ENCODE measurements at regions not wholly inside any gene's neighbourhood (a gene's known extent, or its start where the extent isn't known, plus 50 kb on each side); places are given as distances from the start of the nearest gene placed in this dataset.

DNA sequence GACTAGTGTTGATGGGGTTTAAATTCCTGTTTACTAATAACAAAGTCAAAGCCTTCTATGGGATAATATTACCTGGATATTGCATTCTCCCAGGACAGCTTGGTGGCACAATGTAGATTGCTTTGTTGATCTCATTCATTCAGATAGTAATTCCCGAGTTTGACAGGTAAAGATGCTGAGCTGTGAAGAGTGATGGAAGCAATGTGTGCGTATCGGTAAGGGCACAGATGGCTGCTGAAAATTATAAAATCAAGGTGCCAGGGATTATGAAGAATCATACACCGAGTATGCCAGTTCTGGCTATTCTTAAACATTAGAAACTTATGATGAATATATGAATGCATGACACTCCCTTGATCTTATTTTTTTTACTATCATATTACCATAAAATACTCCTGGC lies 100.6 kb upstream of the CNTNAP4 start:
- intact Hi-C loops (cut with DNase I): no loop called here
- Histone ChIP-seq H3K27me3 (no peaks in the 10 kb centered on the region), H3K4me1 (no peaks in the 10 kb centered on the region), H3K27ac (no peak overlapping the region), H3K4me3 (no peak overlapping the region), H3K36me3 (no peaks in the 10 kb centered on the region), H3K9me3 (no peaks in the 10 kb centered on the region)
- DNase-seq (ENCODE audit: extremely low spot score in 2 of 2): no peak
- TF ChIP-seq, protein P1, sequence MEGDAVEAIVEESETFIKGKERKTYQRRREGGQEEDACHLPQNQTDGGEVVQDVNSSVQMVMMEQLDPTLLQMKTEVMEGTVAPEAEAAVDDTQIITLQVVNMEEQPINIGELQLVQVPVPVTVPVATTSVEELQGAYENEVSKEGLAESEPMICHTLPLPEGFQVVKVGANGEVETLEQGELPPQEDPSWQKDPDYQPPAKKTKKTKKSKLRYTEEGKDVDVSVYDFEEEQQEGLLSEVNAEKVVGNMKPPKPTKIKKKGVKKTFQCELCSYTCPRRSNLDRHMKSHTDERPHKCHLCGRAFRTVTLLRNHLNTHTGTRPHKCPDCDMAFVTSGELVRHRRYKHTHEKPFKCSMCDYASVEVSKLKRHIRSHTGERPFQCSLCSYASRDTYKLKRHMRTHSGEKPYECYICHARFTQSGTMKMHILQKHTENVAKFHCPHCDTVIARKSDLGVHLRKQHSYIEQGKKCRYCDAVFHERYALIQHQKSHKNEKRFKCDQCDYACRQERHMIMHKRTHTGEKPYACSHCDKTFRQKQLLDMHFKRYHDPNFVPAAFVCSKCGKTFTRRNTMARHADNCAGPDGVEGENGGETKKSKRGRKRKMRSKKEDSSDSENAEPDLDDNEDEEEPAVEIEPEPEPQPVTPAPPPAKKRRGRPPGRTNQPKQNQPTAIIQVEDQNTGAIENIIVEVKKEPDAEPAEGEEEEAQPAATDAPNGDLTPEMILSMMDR (IDR thresholded peaks at IDR 0.05): no peak
- no peak for TF ChIP-seq POLR2AphosphoS5 (IDR thresholded peaks at IDR 0.05; ENCODE audit: insufficient read depth in 1 of 2, low read depth in 1 of 2)
- TF ChIP-seq POLR2A (IDR thresholded peaks at IDR 0.05): no peak

DNA sequence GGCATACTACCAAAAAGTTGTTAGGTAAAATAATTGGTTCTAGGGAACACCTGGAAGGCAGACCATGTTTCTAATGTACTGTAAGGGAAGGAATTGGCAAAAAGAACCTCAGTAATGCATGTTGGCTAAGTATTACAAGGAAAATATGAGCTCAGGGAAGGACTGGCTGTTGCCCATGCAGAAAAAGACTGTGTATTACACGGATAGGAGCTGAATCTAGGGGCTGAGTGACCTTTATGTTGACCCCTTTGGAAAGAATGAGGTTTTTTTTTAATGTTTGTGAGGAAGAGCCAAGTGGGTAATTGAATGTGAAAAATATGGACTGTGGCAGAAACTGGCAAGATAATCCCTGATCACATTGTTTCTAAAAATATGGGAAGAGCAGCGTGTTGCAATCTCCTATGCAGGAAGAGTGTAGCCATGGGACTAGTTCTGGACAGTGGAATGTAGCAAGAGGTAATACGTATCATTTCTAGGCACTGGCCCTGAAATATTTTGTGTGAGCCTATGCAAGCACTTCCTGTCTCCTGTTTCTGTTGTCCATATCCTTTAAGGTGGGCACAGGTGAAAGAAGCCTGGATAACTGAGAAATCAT lies 95.1 kb upstream of the CNTNAP4 start:
- H3K9me3 ChIP-seq: no peaks in the 10 kb centered on the region
- no peaks in the 10 kb centered on the region for H3K27me3 ChIP-seq
- DNase-seq (ENCODE audit: extremely low spot score in 2 of 2): no peak
- no peak overlapping the region for H3K27ac ChIP-seq
- no peaks in the 10 kb centered on the region for H3K4me1 ChIP-seq
- intact Hi-C loops (cut with DNase I): no loop called here
- TF ChIP-seq POLR2AphosphoS5 (IDR thresholded peaks at IDR 0.05; ENCODE audit: insufficient read depth in 1 of 2, low read depth in 1 of 2): no peak
- TF ChIP-seq, protein P1 (IDR thresholded peaks at IDR 0.05): no peak
- TF ChIP-seq POLR2A (IDR thresholded peaks at IDR 0.05): no peak
- H3K4me3 ChIP-seq: no peak overlapping the region
- no peaks in the 10 kb centered on the region for H3K36me3 ChIP-seq

DNA sequence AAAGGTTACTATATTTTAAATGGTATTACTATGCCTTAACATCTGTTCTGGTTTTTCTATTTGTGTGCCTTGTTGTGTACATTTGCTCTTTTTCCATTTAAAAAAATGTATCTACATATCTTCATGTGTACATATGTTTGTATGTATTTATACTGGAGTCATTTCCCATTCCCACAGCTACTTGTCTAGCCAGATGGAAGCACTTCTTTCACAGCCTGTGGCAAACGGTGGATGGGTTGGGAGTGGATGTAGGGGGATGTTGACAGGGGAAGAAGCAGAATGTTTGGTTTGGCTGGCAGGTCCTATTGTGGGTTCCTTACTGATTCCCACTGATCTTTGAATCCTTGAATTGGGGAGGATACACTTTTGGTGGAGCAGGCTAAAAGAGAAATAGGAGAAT lies 93.6 kb upstream of the CNTNAP4 start:
- Histone ChIP-seq H3K27ac (no peak overlapping the region), H3K9me3 (no peaks in the 10 kb centered on the region), H3K27me3 (no peaks in the 10 kb centered on the region), H3K4me3 (no peak overlapping the region), H3K4me1 (no peaks in the 10 kb centered on the region), H3K36me3 (no peaks in the 10 kb centered on the region)
- DNase-seq (ENCODE audit: extremely low spot score in 2 of 2): no peak
- TF ChIP-seq POLR2AphosphoS5 (IDR thresholded peaks at IDR 0.05; ENCODE audit: insufficient read depth in 1 of 2, low read depth in 1 of 2): no peak
- TF ChIP-seq, protein P1 (IDR thresholded peaks at IDR 0.05): no peak
- no peak for TF ChIP-seq POLR2A (IDR thresholded peaks at IDR 0.05)
- intact Hi-C loops (cut with DNase I): no loop called here

DNA sequence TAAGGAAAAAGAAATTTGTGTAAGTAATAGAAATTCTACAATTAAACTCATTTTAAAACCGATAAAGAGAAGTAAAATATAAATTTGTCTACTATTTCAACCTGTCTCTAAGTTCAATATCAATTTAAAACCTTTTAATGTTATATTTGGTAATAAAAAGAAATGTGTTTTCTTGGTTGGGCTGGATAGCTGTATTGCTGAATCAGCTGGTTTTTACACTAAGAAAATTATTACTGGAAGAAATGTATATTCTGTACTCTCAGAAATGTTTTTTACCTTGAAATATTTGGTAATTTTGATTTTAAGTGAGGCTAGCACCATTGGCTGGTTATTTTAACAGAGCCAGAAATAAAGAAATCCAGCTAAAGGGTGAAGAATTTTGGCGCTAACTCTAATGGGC lies 87.1 kb upstream of the CNTNAP4 start:
- no peaks in the 10 kb centered on the region for H3K36me3 ChIP-seq
- peaks cover 14% of the 10 kb centered on the region for H3K4me1 ChIP-seq
- H3K27ac ChIP-seq: no peak overlapping the region
- no peak overlapping the region for H3K4me3 ChIP-seq
- TF ChIP-seq, protein P1 (IDR thresholded peaks at IDR 0.05): no peak
- TF ChIP-seq POLR2A (IDR thresholded peaks at IDR 0.05) (no peak), POLR2AphosphoS5 (IDR thresholded peaks at IDR 0.05; ENCODE audit: insufficient read depth in 1 of 2, low read depth in 1 of 2) (no peak)
- intact Hi-C loops (cut with DNase I): no loop called here
- no peaks in the 10 kb centered on the region for H3K9me3 ChIP-seq
- no peaks in the 10 kb centered on the region for H3K27me3 ChIP-seq
- DNase-seq (ENCODE audit: extremely low spot score in 2 of 2): no peak

DNA sequence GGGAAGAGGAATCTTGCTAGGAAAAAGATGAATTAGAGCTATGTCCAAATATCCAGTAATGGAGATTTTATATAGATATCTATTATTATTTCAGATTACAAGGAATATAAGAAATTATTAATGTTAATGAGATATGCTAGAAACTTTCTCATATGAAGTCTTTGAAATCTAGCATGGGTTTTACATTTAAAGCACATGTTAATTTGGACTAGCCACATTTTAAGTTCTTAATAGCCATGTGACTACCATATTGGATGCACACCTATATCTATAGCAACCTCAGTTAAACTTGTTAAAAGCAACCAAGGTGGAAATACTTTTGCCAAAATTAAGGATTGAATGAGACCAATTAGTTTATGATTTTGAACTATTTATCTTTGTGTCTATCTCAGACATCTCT lies 86.7 kb upstream of the CNTNAP4 start:
- intact Hi-C loops (cut with DNase I): no loop called here
- TF ChIP-seq POLR2AphosphoS5 (IDR thresholded peaks at IDR 0.05; ENCODE audit: insufficient read depth in 1 of 2, low read depth in 1 of 2): no peak
- no peak for TF ChIP-seq POLR2A (IDR thresholded peaks at IDR 0.05)
- TF ChIP-seq, protein P1 (IDR thresholded peaks at IDR 0.05): no peak
- Histone ChIP-seq H3K27me3 (no peaks in the 10 kb centered on the region), H3K27ac (no peak overlapping the region), H3K9me3 (no peaks in the 10 kb centered on the region), H3K4me3 (no peak overlapping the region), H3K36me3 (no peaks in the 10 kb centered on the region), H3K4me1 (peaks cover 16% of the 10 kb centered on the region)
- no peak for DNase-seq (ENCODE audit: extremely low spot score in 2 of 2)
